HG03103 (cell line): ENCODE measurements at regions not wholly inside any gene's neighbourhood (a gene's known extent, or its start where the extent isn't known, plus 50 kb on each side); places are given as distances from the start of the nearest gene placed in this dataset.

Source experiments
- ATAC-seq: cut with Tn5 transposase; IDR thresholded peaks from one replicate; pipeline ENCODE4 v1.9.1; 2021; ENCODE audit warnings: low read depth; ENCODE audit not compliant: unreplicated experiment

GRCh38 chr4:146029939-146030710 is 91.5 kb upstream of the ZNF827 start:
- peak; percentile 64 for ATAC-seq

DNA sequence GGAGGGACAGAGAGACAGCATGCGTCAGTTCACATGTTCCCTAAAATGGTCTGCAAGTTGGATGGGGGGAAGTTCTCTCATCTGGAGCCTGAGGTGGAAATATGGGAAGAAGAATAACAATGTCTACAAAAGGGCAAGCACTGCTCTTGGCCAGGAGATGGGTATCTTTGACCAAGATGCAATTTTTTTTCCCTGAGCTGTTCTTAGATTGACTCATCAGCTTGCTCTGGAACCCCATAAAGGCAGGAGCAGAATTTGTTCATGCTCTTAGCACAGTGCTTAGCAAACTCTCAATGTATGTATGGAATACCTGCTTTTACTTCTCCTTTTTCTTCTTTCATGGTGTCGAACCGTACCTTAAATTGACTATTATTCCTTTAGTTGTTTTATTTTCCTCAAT is 90.5 kb upstream of the ZNF827 start:
- peak; percentile 44 for ATAC-seq

GRCh38 chr4:146027761-146028160 is 89.1 kb upstream of the ZNF827 start:
- no peak for ATAC-seq

DNA sequence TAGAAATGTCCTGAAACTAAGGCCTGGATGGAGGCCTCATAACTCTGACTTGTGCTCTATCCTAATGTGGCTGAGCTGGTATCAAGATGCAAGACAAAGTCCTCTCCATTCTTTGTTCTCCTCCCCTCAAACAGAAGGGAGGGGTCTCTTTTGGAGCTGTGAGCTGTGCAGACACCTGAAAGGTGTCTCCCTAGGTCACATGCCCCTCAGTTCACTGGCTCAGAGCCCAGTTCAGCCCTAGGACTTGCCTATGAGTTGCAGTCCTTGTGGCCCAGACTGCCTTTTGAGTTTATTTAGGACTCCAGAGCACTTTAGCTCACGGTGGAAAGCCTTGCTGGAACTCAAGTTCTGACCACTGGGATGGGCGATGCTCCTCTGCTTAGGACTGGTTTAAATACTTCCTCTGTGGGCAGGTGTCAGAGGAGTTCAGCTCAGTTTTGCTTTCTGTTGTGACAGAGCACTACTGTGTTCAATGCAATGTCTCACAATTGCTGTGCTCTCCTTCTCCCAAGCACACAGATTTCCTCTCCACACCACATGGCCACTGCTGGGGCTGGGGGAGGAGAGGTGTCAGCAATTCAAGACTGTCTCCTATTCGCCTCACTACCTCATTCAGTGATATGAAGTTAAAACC is 84.8 kb upstream of the ZNF827 start:
- peak; percentile 96 for ATAC-seq

DNA sequence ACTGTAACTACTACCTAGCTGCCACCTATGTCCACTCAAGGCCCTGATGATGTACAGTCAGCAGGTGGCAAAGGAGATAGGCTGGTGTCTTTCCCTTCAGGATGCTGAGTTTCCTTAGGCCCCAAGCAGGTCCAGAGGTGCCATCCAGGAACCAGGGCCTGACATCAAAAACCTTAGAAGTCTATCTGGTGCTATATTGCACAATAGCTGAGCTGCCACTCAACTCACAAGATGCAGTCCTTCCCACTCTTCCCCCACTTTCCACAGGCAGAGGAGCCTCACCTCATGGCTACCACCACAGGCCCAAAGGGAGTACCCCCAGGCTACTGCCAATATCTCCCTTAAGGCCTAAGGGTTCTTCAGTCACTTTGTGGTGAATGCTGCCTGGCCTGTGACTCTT is 83.9 kb upstream of the ZNF827 start:
- no peak for ATAC-seq

GRCh38 chr4:146018247-146018646 is 79.6 kb upstream of the ZNF827 start:
- no peak for ATAC-seq

- ATAC-seq: no peak
Measured at GRCh38 chr4:146004730-146005129, 66.1 kb upstream of the ZNF827 start.

DNA sequence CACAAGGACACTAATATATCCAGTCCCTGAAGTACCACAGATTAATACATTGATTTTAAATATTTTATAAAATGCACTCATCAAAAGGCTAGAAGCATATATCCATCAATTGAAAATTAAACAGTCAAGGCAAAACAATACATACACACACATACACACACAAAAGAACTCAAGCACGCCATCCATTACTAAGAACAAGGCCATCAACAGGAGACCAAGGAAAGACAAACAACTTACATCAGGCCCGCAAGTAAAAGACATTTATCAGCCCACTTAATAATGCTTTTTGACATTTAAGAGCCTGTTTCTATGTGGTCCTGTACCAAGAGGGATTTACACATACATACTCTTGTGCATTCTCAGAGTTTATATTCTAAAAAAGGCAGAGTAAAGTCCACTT is 50.0 kb upstream of the ZNF827 start:
- ATAC-seq: no peak
